ENCODE measurements at regions not wholly inside any gene's neighbourhood (a gene's known extent, or its start where the extent isn't known, plus 50 kb on each side); places are given as distances from the start of the nearest gene placed in this dataset.

- Histone ChIP-seq H3K27me3 (ENCODE audit: insufficient read depth, low read length, poor library complexity, severe bottlenecking) (no peaks in the 10 kb centered on the region), H3K36me3 (ENCODE audit: insufficient read depth, low read length) (no peaks in the 10 kb centered on the region), H3K4me1 (ENCODE audit: insufficient read depth, low read length) (no peaks in the 10 kb centered on the region), H3K27ac (ENCODE audit: low read depth, low read length) (no peak overlapping the region), H3K4me3 (ENCODE audit: low read length) (no peak overlapping the region), H3K9me3 (ENCODE audit: low read length) (no peaks in the 10 kb centered on the region)
- peaks cover 0 to 4% (median 0%) of the 10 kb centered on the region in 3 donors for H3K36me3 Mint-ChIP-seq
- H3K4me3 Mint-ChIP-seq: no peak overlapping the region
- H3K27me3 Mint-ChIP-seq: peaks cover 0 to 16% of the 10 kb centered on the region in 2 donors
- POLR2A ChIA-PET: no interaction called here
- no peak for DNase-seq
- CTCF ChIA-PET: no interaction called here
- H3K27ac Mint-ChIP-seq: no peak overlapping the region
- no peaks in the 10 kb centered on the region for H3K4me1 Mint-ChIP-seq
- peaks cover 0 to 27% (median 8%) of the 10 kb centered on the region in 5 donors for H3K9me3 Mint-ChIP-seq
Observed at GRCh38 chr4:4779486-4779885, 80.0 kb upstream of the MSX1 start.

GRCh38 chr4:4779054-4779453 is 80.4 kb upstream of the MSX1 start:
- Histone ChIP-seq H3K27me3 (ENCODE audit: insufficient read depth, low read length, poor library complexity, severe bottlenecking) (no peaks in the 10 kb centered on the region), H3K36me3 (ENCODE audit: insufficient read depth, low read length) (no peaks in the 10 kb centered on the region), H3K9me3 (ENCODE audit: low read length) (no peaks in the 10 kb centered on the region), H3K27ac (ENCODE audit: low read depth, low read length) (no peak overlapping the region), H3K4me3 (ENCODE audit: low read length) (no peak overlapping the region), H3K4me1 (ENCODE audit: insufficient read depth, low read length) (no peaks in the 10 kb centered on the region)
- H3K4me3 Mint-ChIP-seq: no peak overlapping the region
- peaks cover 0 to 27% (median 8%) of the 10 kb centered on the region in 5 donors for H3K9me3 Mint-ChIP-seq
- CTCF ChIA-PET: no interaction called here
- POLR2A ChIA-PET: no interaction called here
- H3K27me3 Mint-ChIP-seq: peaks cover 0 to 16% of the 10 kb centered on the region in 2 donors
- no peak for DNase-seq
- no peak overlapping the region for H3K27ac Mint-ChIP-seq
- H3K36me3 Mint-ChIP-seq: peaks cover 0 to 4% (median 0%) of the 10 kb centered on the region in 3 donors
- no peaks in the 10 kb centered on the region for H3K4me1 Mint-ChIP-seq

GRCh38 chr4:4778554-4778953 is 80.9 kb upstream of the MSX1 start:
- POLR2A ChIA-PET: no interaction called here
- H3K9me3 ChIP-seq (ENCODE audit: low read length): no peaks in the 10 kb centered on the region
- Mint-ChIP-seq H3K36me3 (peaks cover 0 to 4% (median 0%) of the 10 kb centered on the region in 3 donors), H3K4me3 (no peak overlapping the region), H3K27me3 (peaks cover 0 to 16% of the 10 kb centered on the region in 2 donors), H3K4me1 (no peaks in the 10 kb centered on the region), H3K9me3 (peaks cover 0 to 27% (median 8%) of the 10 kb centered on the region in 5 donors), H3K27ac (no peak overlapping the region)
- no peak overlapping the region for H3K4me3 ChIP-seq (ENCODE audit: low read length)
- no peaks in the 10 kb centered on the region for H3K27me3 ChIP-seq (ENCODE audit: insufficient read depth, low read length, poor library complexity, severe bottlenecking)
- H3K27ac ChIP-seq (ENCODE audit: low read depth, low read length): no peak overlapping the region
- no peaks in the 10 kb centered on the region for H3K36me3 ChIP-seq (ENCODE audit: insufficient read depth, low read length)
- DNase-seq: no peak
- no peaks in the 10 kb centered on the region for H3K4me1 ChIP-seq (ENCODE audit: insufficient read depth, low read length)
- CTCF ChIA-PET: no interaction called here

GRCh38 chr4:4776934-4777333 is 82.5 kb upstream of the MSX1 start:
- Mint-ChIP-seq H3K36me3 (peaks cover 0 to 4% (median 0%) of the 10 kb centered on the region in 3 donors), H3K4me3 (no peak overlapping the region), H3K27ac (no peak overlapping the region), H3K27me3 (peaks cover 0 to 11% of the 10 kb centered on the region in 2 donors), H3K9me3 (peaks cover 0 to 29% (median 5%) of the 10 kb centered on the region in 5 donors), H3K4me1 (no peaks in the 10 kb centered on the region)
- H3K9me3 ChIP-seq (ENCODE audit: low read length): no peaks in the 10 kb centered on the region
- DNase-seq: no peak
- ChIA-PET CTCF (no interaction called here), POLR2A (no interaction called here)
- no peak overlapping the region for H3K27ac ChIP-seq (ENCODE audit: low read depth, low read length)
- H3K27me3 ChIP-seq (ENCODE audit: insufficient read depth, low read length, poor library complexity, severe bottlenecking): no peaks in the 10 kb centered on the region
- no peak overlapping the region for H3K4me3 ChIP-seq (ENCODE audit: low read length)
- H3K4me1 ChIP-seq (ENCODE audit: insufficient read depth, low read length): no peaks in the 10 kb centered on the region
- no peaks in the 10 kb centered on the region for H3K36me3 ChIP-seq (ENCODE audit: insufficient read depth, low read length)

GRCh38 chr4:4776335-4776734 is 83.1 kb upstream of the MSX1 start:
- Histone ChIP-seq H3K9me3 (ENCODE audit: low read length) (no peaks in the 10 kb centered on the region), H3K27ac (ENCODE audit: low read depth, low read length) (no peak overlapping the region), H3K27me3 (ENCODE audit: insufficient read depth, low read length, poor library complexity, severe bottlenecking) (no peaks in the 10 kb centered on the region), H3K36me3 (ENCODE audit: insufficient read depth, low read length) (no peaks in the 10 kb centered on the region), H3K4me1 (ENCODE audit: insufficient read depth, low read length) (no peaks in the 10 kb centered on the region), H3K4me3 (ENCODE audit: low read length) (no peak overlapping the region)
- no peak overlapping the region for H3K4me3 Mint-ChIP-seq
- no peak overlapping the region for H3K27ac Mint-ChIP-seq
- peaks cover 0 to 11% of the 10 kb centered on the region in 2 donors for H3K27me3 Mint-ChIP-seq
- no peaks in the 10 kb centered on the region for H3K4me1 Mint-ChIP-seq
- no peak for DNase-seq
- CTCF ChIA-PET: no interaction called here
- peaks cover 0 to 26% (median 5%) of the 10 kb centered on the region in 5 donors for H3K9me3 Mint-ChIP-seq
- POLR2A ChIA-PET: no interaction called here
- H3K36me3 Mint-ChIP-seq: peaks cover 0 to 4% (median 0%) of the 10 kb centered on the region in 3 donors

GRCh38 chr4:4775493-4776004 is 83.9 kb upstream of the MSX1 start:
- Mint-ChIP-seq H3K4me3 (no peak overlapping the region), H3K9me3 (peaks cover 0 to 24% (median 5%) of the 10 kb centered on the region in 5 donors), H3K36me3 (peaks cover 0 to 4% (median 0%) of the 10 kb centered on the region in 3 donors), H3K27me3 (peaks cover 0 to 11% of the 10 kb centered on the region in 2 donors), H3K4me1 (no peaks in the 10 kb centered on the region), H3K27ac (no peak overlapping the region)
- ChIA-PET POLR2A (no interaction called here), CTCF (no interaction called here)
- Histone ChIP-seq H3K27ac (ENCODE audit: low read depth, low read length) (no peak overlapping the region), H3K9me3 (ENCODE audit: low read length) (no peaks in the 10 kb centered on the region), H3K4me1 (ENCODE audit: insufficient read depth, low read length) (no peaks in the 10 kb centered on the region), H3K27me3 (ENCODE audit: insufficient read depth, low read length, poor library complexity, severe bottlenecking) (no peaks in the 10 kb centered on the region), H3K36me3 (ENCODE audit: insufficient read depth, low read length) (no peaks in the 10 kb centered on the region), H3K4me3 (ENCODE audit: low read length) (no peak overlapping the region)
- no peak for DNase-seq

- Mint-ChIP-seq H3K27me3 (no peaks in the 10 kb centered on the region), H3K36me3 (peaks cover 0 to 4% (median 0%) of the 10 kb centered on the region in 3 donors), H3K27ac (no peak overlapping the region), H3K4me3 (no peak overlapping the region), H3K4me1 (no peaks in the 10 kb centered on the region), H3K9me3 (peaks cover 0 to 13% (median 2%) of the 10 kb centered on the region in 5 donors)
- H3K4me1 ChIP-seq (ENCODE audit: insufficient read depth, low read length): no peaks in the 10 kb centered on the region
- no peak for DNase-seq
- no peak overlapping the region for H3K27ac ChIP-seq (ENCODE audit: low read depth, low read length)
- no peak overlapping the region for H3K4me3 ChIP-seq (ENCODE audit: low read length)
- ChIA-PET POLR2A (no interaction called here), CTCF (no interaction called here)
- no peaks in the 10 kb centered on the region for H3K9me3 ChIP-seq (ENCODE audit: low read length)
- H3K27me3 ChIP-seq (ENCODE audit: insufficient read depth, low read length, poor library complexity, severe bottlenecking): no peaks in the 10 kb centered on the region
- no peaks in the 10 kb centered on the region for H3K36me3 ChIP-seq (ENCODE audit: insufficient read depth, low read length)
Observed at GRCh38 chr4:4772534-4772933, 86.9 kb upstream of the MSX1 start.

- H3K4me3 Mint-ChIP-seq: no peak overlapping the region
- Histone ChIP-seq H3K9me3 (ENCODE audit: low read length) (no peaks in the 10 kb centered on the region), H3K36me3 (ENCODE audit: insufficient read depth, low read length) (no peaks in the 10 kb centered on the region), H3K4me3 (ENCODE audit: low read length) (no peak overlapping the region), H3K4me1 (ENCODE audit: insufficient read depth, low read length) (no peaks in the 10 kb centered on the region), H3K27me3 (ENCODE audit: insufficient read depth, low read length, poor library complexity, severe bottlenecking) (no peaks in the 10 kb centered on the region), H3K27ac (ENCODE audit: low read depth, low read length) (no peak overlapping the region)
- H3K9me3 Mint-ChIP-seq: peaks cover 0 to 17% (median 6%) of the 10 kb centered on the region in 5 donors
- H3K4me1 Mint-ChIP-seq: no peaks in the 10 kb centered on the region
- ChIA-PET POLR2A (no interaction called here), CTCF (no interaction called here)
- H3K27me3 Mint-ChIP-seq: peaks cover 0 to 1% of the 10 kb centered on the region in 2 donors
- H3K27ac Mint-ChIP-seq: no peak overlapping the region
- peaks cover 0 to 12% (median 4%) of the 10 kb centered on the region in 3 donors for H3K36me3 Mint-ChIP-seq
- no peak for DNase-seq
Observed at GRCh38 chr4:4771160-4771559, 88.3 kb upstream of the MSX1 start.

All from CD8-positive, alpha-beta memory T cell (primary cell).